GM19025 (cell line): ENCODE measurements at regions not wholly inside any gene's neighbourhood (a gene's known extent, or its start where the extent isn't known, plus 50 kb on each side); places are given as distances from the start of the nearest gene placed in this dataset.
"Not testable (repeated sequence)": the region's sequence is repeated elsewhere in the genome, so short reads cannot be mapped to it uniquely, and the experiment has no call there.

Experiments
- ATAC-seq: cut with Tn5 transposase; IDR thresholded peaks from one replicate; pipeline ENCODE4 v1.9.1; 2021; ENCODE audit warnings: mild to moderate bottlenecking, low read depth, moderate library complexity; ENCODE audit not compliant: unreplicated experiment

DNA sequence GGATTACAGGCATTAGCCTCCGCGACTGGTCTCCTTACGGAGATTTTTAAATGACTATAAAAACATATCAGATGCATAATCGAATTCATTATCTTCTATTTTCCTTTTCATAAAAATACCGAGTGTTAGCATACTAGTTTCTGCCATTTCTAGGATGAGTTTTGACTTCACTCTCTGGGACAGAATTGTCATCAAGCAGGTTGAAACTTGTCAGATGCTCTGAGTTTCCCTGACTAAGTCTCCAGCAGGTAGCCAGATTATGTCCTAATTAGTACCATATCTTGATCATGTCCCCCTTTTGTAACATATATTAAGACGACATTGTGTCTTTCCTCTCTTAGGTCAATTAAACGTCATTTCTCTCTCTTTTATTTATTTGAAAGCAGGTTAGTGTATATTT, 103.5 kb upstream of the RASSF8 start:
- ATAC-seq = no peak

GRCh38 chr12:25855716-25856115, 102.8 kb upstream of the RASSF8 start:
- ATAC-seq = no peak

DNA sequence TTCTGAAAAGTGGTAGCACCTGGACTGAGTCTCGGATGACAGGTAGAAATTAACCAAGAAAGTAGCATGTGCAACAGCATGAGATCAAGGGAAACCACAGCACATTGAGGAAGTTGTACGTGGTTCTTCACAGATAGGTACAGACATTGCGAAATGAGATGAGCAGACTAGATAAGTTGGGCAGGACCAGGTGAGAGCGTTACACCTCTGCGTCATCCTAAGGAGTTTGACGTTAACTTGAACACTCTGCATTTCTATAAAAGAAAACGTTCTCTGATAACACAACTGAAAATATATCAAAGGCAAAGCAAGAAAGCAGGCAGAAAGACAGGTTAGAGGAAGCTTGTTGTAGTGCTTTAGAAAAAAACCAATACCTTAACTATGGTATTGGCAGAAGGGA, 98.5 kb upstream of the RASSF8 start:
- no peak for ATAC-seq

- ATAC-seq = no peak
Observed at GRCh38 chr12:25861226-25861625, 97.3 kb upstream of the RASSF8 start.

DNA sequence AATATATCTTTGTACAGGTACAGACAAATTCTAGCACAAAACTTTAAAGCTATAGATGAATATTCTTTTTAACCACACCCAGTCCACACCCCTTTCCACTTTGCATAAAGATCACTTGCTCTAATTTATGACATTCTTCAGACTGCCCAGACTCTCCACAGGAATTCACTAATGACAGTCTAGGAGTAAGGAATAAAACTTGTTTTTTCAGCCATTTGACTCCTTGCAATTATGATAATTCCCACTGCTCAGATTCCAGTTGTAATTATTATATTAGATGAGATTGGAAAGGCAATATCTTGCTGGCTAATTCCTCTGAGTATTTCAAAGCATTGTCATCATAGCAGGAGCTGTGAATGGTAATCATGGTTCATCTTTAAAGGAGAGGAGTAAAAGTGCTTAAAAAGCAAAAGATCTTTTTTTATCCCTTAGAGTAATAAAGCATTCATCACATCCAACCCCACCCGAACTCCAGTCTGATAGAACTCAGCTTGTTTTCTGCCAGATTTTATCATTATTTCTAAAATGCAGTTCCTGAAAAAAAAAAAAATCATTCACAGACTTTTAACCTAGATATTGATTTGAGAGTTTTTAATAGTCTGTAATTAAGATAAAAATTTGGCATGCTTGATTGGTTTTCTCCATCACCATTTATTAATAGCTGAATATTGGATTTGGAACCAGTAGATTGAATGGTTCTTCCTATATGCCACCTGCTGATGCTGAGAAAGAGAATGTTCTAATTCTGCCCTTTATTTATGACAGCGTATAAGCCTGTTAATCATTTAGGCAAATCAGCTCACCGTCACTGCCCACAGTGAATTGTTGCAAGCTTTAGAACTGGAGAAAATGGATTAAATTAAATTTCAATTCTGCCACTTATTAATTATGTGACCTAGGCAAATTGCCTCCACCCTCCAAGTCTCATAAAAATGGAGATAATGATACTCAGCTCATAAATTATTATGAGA, 93.9 kb upstream of the RASSF8 start:
- ATAC-seq = no peak

DNA sequence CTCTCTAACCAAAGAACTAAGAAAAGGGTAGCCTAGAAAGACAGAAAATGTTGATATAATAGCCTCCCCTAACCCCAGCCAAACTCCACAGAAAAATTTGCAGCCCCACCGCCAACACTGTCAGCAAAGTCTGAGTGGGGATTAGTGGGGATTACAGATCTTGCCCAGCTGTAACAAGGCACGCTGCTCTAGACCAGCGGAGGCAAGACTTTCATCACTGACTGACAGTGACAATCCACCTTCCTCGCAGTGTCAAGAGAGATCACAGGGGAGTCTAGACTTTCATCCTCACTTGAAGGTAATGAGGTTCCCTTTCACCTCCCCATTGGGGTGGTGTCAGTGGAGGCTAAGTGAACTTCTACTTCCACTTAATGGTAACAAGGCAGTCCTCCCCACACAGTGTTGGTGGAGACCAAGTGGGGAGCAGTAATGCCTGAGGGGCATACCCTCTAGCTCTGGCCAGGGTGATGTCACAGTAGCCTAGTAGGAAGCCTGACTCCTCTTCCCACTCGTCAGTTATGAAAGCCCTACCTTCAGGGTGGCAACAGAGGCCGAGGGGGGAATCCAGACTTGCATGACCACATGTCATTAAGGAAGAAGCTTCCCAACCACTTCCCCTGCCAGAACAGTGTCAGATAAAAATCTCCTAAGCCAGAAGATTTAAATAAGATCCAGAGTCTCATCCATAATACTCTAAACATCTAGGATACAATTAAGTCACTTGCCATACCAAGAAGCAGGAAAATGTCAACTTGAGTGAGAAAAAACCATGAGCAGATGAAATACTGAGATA, 91.7 kb upstream of the RASSF8 start:
- ATAC-seq = no peak

DNA sequence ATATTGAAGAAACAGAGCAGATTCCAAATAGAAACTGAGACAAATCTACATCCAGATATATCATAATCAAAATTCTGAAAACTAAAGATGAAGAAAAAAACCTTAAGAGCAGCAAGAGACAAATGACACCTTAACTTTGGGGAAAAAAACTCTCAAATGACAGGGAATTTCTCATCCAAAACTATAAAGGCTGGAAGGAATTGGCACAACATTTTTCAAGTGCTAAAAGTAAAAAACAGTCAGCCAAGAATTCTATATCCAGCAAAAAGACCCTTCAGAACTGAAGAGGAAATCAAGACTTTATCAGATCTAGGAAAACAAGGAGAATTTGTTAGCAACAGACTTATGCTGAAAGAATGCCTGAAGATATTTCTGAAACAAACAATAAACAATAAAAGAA, 90.3 kb upstream of the RASSF8 start:
- no peak for ATAC-seq

DNA sequence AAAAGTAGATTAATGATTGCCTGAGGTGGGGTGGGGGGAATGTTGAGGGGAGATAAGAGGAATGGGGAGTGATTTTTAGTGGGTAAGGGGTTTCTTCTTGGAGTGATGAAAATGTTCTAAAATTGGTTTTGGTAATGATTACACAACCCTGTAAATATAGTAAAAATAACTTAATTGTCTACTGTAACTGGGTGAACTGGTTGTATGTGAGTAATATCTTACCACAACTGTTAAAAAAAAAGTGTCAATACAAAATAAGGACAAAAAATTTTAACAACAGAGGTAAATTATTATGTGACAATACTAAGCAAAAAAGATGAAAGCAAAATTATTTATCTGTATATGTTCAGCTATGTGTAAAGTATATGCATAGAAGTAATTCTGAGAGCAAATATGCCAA, 86.3 kb upstream of the RASSF8 start:
- no peak for ATAC-seq

GRCh38 chr12:25875661-25876060, 82.8 kb upstream of the RASSF8 start:
- no peak for ATAC-seq

DNA sequence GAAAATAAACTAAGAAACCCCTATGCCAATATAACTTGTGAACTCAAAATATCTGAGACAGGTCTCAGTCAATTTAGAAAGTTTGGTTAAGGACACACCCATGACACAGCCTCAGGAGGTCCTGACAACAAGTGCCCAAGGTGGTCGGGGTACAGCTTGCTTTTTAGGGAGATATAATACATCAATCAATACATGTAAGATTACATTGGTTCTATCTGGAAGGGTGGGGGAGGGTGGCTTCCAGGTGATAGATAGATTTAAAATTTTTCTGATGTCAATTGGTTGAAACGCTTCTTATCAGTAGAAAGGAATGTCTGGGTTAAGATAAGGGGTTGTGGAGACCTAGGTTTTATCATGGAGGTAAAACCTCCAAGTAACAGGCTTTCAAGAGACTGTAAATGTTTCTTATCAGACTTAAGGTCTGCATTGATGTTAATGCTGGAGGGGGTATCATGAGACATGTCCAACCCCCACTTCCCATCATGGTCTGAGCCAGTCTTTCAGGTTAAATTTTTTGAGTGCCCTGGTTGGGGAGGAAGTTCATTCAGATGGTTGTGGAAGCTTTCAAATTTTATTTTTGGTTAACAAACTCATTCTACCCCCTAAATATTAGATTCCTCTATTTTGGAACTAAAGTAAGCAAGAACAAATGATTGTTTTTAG, 82.0 kb upstream of the RASSF8 start:
- no peak for ATAC-seq

- no peak for ATAC-seq
Observed at GRCh38 chr12:25877446-25877845, 81.0 kb upstream of the RASSF8 start.

DNA sequence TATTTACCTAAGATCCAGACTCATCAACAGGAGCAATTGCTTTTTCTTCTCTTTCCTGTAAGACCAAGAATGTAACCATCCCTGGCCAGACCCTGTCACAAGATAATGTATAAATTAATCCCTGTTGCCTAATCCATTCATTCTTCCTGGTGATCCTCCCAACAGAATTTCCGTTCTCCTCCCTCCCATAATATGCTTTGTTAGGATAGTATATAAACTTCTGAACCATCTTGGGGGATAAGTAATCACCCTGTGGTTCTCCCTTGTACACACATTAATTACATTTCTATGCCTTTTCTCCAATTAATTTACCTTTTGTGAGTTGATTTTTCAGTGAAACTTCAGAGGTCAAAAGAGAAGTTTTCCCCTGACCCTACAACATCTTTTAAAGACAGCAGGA, 76.2 kb upstream of the RASSF8 start:
- no peak for ATAC-seq

GRCh38 chr12:25883026-25883916, 75.2 kb upstream of the RASSF8 start:
- no peak for ATAC-seq

- no peak for ATAC-seq
Observed at GRCh38 chr12:25884024-25884919, 74.2 kb upstream of the RASSF8 start.

- ATAC-seq = no peak
Observed at GRCh38 chr12:25884920-25885234, 73.6 kb upstream of the RASSF8 start.

- ATAC-seq = no peak
Observed at GRCh38 chr12:25886396-25886795, 72.1 kb upstream of the RASSF8 start.

DNA sequence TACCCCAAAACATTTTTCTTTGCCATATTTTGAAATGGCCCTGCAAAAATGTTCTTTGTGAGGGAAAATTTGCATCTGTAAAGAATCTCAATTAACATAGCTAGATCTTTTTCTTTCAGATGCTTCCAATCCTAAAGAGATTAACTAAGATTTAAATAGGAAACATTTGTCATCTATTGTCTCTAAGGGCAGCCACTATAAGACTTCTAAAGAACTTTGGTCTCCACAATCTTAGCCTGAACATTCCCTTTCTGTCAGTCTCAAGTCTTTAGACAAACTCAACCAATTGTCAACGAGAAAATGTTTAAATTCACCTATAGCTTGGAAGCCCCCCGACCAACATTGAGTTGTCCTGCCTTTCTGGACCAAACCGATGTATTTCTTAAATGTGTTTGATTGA, 71.1 kb upstream of the RASSF8 start:
- ATAC-seq = no peak

GRCh38 chr12:25889185-25889584, 69.3 kb upstream of the RASSF8 start:
- ATAC-seq = no peak

DNA sequence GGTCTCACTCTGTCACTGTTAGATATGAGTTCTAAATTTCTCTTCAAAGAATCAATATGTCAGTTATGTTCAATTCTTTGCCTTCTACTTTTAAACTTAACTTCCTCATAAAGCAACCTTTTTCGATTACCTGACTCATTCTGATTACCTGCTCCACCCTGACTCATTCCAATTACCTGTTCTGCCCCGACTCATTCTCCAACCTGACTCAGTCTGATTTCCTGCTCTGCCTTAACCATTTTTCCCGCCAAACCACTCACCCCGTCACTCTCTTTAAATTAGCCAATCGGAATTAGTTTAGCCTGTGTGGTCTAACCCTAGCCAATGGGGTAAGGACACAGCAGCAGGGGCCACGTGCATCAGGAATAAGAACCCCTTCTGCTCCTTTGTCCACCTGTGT, 67.4 kb upstream of the RASSF8 start:
- ATAC-seq = not testable (repeated sequence)
